Endodermal cell (in vitro differentiated cells): ENCODE measurements at regions not wholly inside any gene's neighbourhood (a gene's known extent, or its start where the extent isn't known, plus 50 kb on each side); places are given as distances from the start of the nearest gene placed in this dataset.

Experiments used
- DNase-seq: peaks from one replicate; pipeline ENCODE4 v3.0.0-alpha.2; 2017
- H3K27ac ChIP-seq: 2 replicates; pipeline ENCODE4 v1.5.1; 2013; ENCODE audit warnings: mild to moderate bottlenecking, low read depth, low read length, moderate library complexity
- H3K27me3 ChIP-seq: 2 replicates; pipeline ENCODE4 v1.6.1; 2013; ENCODE audit warnings: mild to moderate bottlenecking, low read length, moderate library complexity; ENCODE audit not compliant: insufficient read depth, control insufficient read depth, poor library complexity, severe bottlenecking
- H3K36me3 ChIP-seq: 2 replicates; pipeline ENCODE4 v1.7.0; 2013; ENCODE audit warnings: mild to moderate bottlenecking, low read length, moderate library complexity; ENCODE audit not compliant: control insufficient read depth, insufficient read depth
- H3K4me1 ChIP-seq: one replicate; pipeline ENCODE4 v1.7.0; 2013; ENCODE audit warnings: low read length; ENCODE audit not compliant: control insufficient read depth, insufficient read depth
- H3K4me3 ChIP-seq: 2 replicates; pipeline ENCODE4 v1.5.1; 2013; ENCODE audit warnings: mild to moderate bottlenecking, low read length, moderate library complexity
- H3K9ac ChIP-seq: 2 replicates; pipeline ENCODE4 v1.6.1; 2013; ENCODE audit warnings: mild to moderate bottlenecking, low read length, moderate library complexity; ENCODE audit not compliant: poor library complexity, severe bottlenecking; ENCODE audit errors: extremely low read depth
- H3K9me3 ChIP-seq: 2 replicates; pipeline ENCODE4 v1.6.1; 2013; ENCODE audit warnings: mild to moderate bottlenecking, low read length, moderate library complexity; ENCODE audit not compliant: control insufficient read depth
- H3K27ac Mint-ChIP-seq: 2 replicates; pipeline ENCODE4 v1.8.0; 2020; ENCODE audit warnings: mixed read lengths
- H3K27me3 Mint-ChIP-seq: 2 replicates; pipeline ENCODE4 v1.8.0; 2021; ENCODE audit warnings: mild to moderate bottlenecking, mixed read lengths; ENCODE audit not compliant: insufficient read depth
- H3K36me3 Mint-ChIP-seq: 2 replicates; pipeline ENCODE4 v1.8.0; 2020; ENCODE audit warnings: low read depth, mixed read lengths
- H3K4me1 Mint-ChIP-seq: 2 replicates; pipeline ENCODE4 v1.8.0; 2020; ENCODE audit warnings: mixed read lengths
- H3K4me3 Mint-ChIP-seq: 2 replicates; pipeline ENCODE4 v1.8.0; 2020; ENCODE audit warnings: mild to moderate bottlenecking, moderate library complexity, mixed read lengths
- H3K9me3 Mint-ChIP-seq: 2 replicates; pipeline ENCODE4 v1.8.0; 2020; ENCODE audit warnings: mild to moderate bottlenecking, mixed read lengths
- CTCF ChIP-seq: fragments of 200-600 bp; sonication (generic); conservative IDR thresholded peaks from 2 replicates; pipeline ENCODE4 v1.5.0; 2021; ENCODE audit warnings: antibody characterized with exemption, mild to moderate bottlenecking
- WGBS, 2 experiments: methylation state at CpG; one replicate each; pipeline versions ENCODE4 v1.1.5 to v1.1.7; 2013; ENCODE audit warnings: missing lambda C conversion rate in 2 of 2, mixed read lengths in 1 of 2; ENCODE audit not compliant: insufficient coverage in 1 of 2, insufficient read length in 1 of 2; 5-methylcytosine and 5-hydroxymethylcytosine counted together

- Histone ChIP-seq H3K9me3 (no peaks in the 10 kb centered on the region), H3K27ac (no peak overlapping the region), H3K4me1 (peaks cover 7% of the 10 kb centered on the region), H3K27me3 (no peaks in the 10 kb centered on the region), H3K9ac (no peak overlapping the region), H3K4me3 (no peak overlapping the region), H3K36me3 (no peaks in the 10 kb centered on the region)
- no peak overlapping the region for H3K4me3 Mint-ChIP-seq
- TF ChIP-seq CTCF, result no peak
- no peaks in the 10 kb centered on the region for H3K36me3 Mint-ChIP-seq
- no peak for DNase-seq
- no peaks in the 10 kb centered on the region for H3K27me3 Mint-ChIP-seq
- H3K4me1 Mint-ChIP-seq, result peaks cover 9% of the 10 kb centered on the region
- WGBS, 2 experiments, result no CpG with 5 or more reads among the region's 1 CpG
- H3K27ac Mint-ChIP-seq, result no peak overlapping the region
- no peaks in the 10 kb centered on the region for H3K9me3 Mint-ChIP-seq
These were observed 960.0 kb upstream of the CNTN5 start for GRCh38 chr11:98060759-98061158.

GRCh38 chr11:98061858-98062257 is 958.9 kb upstream of the CNTN5 start:
- Mint-ChIP-seq H3K9me3 (no peaks in the 10 kb centered on the region), H3K4me3 (no peak overlapping the region), H3K27me3 (no peaks in the 10 kb centered on the region), H3K36me3 (no peaks in the 10 kb centered on the region), H3K27ac (no peak overlapping the region), H3K4me1 (peaks cover 4% of the 10 kb centered on the region)
- no peaks in the 10 kb centered on the region for H3K36me3 ChIP-seq
- no peak overlapping the region for H3K9ac ChIP-seq
- no peak overlapping the region for H3K27ac ChIP-seq
- 91 to 100% methylated on average over 1 to 2 of the region's 2 CpGs for WGBS, 2 experiments
- H3K4me3 ChIP-seq, result no peak overlapping the region
- H3K9me3 ChIP-seq, result no peaks in the 10 kb centered on the region
- peaks cover 2% of the 10 kb centered on the region for H3K4me1 ChIP-seq
- no peak for TF ChIP-seq CTCF
- H3K27me3 ChIP-seq, result no peaks in the 10 kb centered on the region
- DNase-seq, result no peak

GRCh38 chr11:98062714-98063113 is 958.0 kb upstream of the CNTN5 start:
- H3K27ac ChIP-seq, result no peak overlapping the region
- no peaks in the 10 kb centered on the region for H3K4me1 ChIP-seq
- no peak overlapping the region for H3K9ac ChIP-seq
- 100% methylated on average over 1 of the region's 1 CpG; no CpG with 5 or more reads in 1 of the 2 experiments for WGBS, 2 experiments
- H3K4me1 Mint-ChIP-seq, result no peaks in the 10 kb centered on the region
- H3K9me3 Mint-ChIP-seq, result no peaks in the 10 kb centered on the region
- H3K9me3 ChIP-seq, result no peaks in the 10 kb centered on the region
- H3K4me3 ChIP-seq, result no peak overlapping the region
- H3K27me3 ChIP-seq, result no peaks in the 10 kb centered on the region
- H3K36me3 ChIP-seq, result no peaks in the 10 kb centered on the region
- no peaks in the 10 kb centered on the region for H3K27me3 Mint-ChIP-seq
- H3K4me3 Mint-ChIP-seq, result no peak overlapping the region
- no peak for TF ChIP-seq CTCF
- no peak for DNase-seq
- H3K36me3 Mint-ChIP-seq, result no peaks in the 10 kb centered on the region
- no peak overlapping the region for H3K27ac Mint-ChIP-seq
